Activated T-helper 2 cell treated with anti-CD3 and anti-CD28 coated beads, Interferon-gamma antibody, Interleukin-2, Interleukin-4, amounts not matched to agents 10 μg/mL and 5 μg/mL and 100 μg/mL, durations not matched to agents 14 hours and 24 hours and 36 hours (primary cell): ENCODE measurements at regions not wholly inside any gene's neighbourhood (a gene's known extent, or its start where the extent isn't known, plus 50 kb on each side); places are given as distances from the start of the nearest gene placed in this dataset.
"Not testable (repeated sequence)": the region's sequence is repeated elsewhere in the genome, so short reads cannot be mapped to it uniquely, and the experiment has no call there.

Experiments
- DNase-seq: peaks from one replicate; pipeline ENCODE4 v3.0.0; 2021; ENCODE audit warnings: low spot score
- H3K27ac Mint-ChIP-seq: one replicate; pipeline ENCODE4 v1.8.0; 2021; ENCODE audit warnings: mixed read lengths
- H3K27me3 Mint-ChIP-seq: one replicate; pipeline ENCODE4 v1.8.0; 2021; ENCODE audit warnings: low read depth, mixed read lengths
- H3K36me3 Mint-ChIP-seq: one replicate; pipeline ENCODE4 v1.8.0; 2021; ENCODE audit warnings: low read depth, mixed read lengths
- H3K4me1 Mint-ChIP-seq: one replicate; pipeline ENCODE4 v1.8.0; 2021; ENCODE audit warnings: low read depth, mixed read lengths
- H3K4me3 Mint-ChIP-seq: one replicate; pipeline ENCODE4 v1.8.0; 2021; ENCODE audit warnings: low read depth, mild to moderate bottlenecking, moderate library complexity, mixed read lengths
- H3K9me3 Mint-ChIP-seq: one replicate; pipeline ENCODE4 v1.8.0; 2021; ENCODE audit warnings: mixed read lengths
- intact Hi-C: fragments of 100-400 bp; cut with micrococcal nuclease; formaldehyde crosslinking; loops from one replicate; pipeline ENCODE4 v1.15.1; 2023

DNA sequence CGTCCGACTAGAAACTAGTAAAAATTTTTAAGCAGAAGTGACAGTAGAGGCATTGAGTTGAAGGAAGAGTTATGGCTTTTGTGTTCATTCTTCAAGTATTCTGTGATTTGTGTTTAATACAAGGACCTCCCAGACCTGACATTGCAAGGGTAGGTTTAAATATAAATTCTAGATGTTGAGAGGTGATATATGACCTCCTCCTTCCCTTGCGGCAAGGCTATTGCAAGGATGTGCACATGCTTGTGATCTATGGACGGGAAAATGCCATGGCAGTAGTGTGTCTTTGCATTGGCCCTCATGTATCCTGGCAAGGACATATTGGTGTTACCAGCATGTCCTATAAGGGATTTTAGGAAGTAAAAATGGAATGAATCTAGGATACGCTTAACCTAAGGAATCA lies 143.5 kb downstream of the NEDD1 start:
- intact Hi-C loops = no loop called here
- Mint-ChIP-seq H3K27ac (no peak overlapping the region), H3K27me3 (no peaks in the 10 kb centered on the region), H3K4me3 (no peak overlapping the region), H3K4me1 (no peaks in the 10 kb centered on the region), H3K36me3 (no peaks in the 10 kb centered on the region), H3K9me3 (no peaks in the 10 kb centered on the region)
- no peak for DNase-seq

DNA sequence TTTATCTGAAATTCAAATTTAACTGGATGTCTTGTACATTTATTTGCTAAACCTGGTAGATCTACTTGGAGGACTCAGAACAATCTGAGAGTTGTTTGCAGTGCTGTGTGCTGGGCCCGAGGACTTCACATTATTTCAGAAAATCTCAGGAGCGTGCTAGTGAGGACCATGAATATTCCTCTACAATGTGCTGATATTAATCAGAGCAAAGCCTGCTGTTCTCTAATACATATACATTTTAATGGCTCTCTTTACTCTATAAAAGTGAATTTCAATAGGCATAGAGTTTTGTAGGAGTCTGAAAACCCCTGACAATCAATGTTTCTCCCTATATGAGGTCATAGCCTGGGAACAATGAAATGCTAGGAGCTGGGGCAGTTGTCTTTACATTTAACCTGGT lies 144.3 kb downstream of the NEDD1 start:
- H3K27ac Mint-ChIP-seq = no peak overlapping the region
- no peaks in the 10 kb centered on the region for H3K27me3 Mint-ChIP-seq
- no peaks in the 10 kb centered on the region for H3K4me1 Mint-ChIP-seq
- no peak overlapping the region for H3K4me3 Mint-ChIP-seq
- intact Hi-C loops = no loop called here
- H3K9me3 Mint-ChIP-seq = no peaks in the 10 kb centered on the region
- no peaks in the 10 kb centered on the region for H3K36me3 Mint-ChIP-seq
- no peak for DNase-seq

DNA sequence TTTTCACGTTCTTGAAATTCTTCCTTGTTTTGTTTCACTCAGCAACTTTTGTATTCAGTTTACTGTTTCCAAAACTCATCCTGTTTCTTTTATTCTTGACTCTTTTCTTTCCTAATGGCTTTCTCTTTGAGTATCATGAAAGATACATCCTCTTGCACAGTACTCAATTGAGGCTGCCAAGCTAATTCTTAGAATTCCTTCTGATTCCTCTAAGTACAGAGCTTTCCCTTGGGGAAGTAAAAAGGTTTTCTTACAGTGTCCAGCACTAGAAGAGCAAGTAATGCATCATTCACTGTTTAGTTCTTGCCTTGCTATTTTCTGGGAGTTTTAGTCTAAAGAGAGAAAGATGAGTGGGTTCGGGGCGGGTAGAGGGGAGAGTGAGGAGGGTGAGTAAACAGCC lies 154.1 kb downstream of the NEDD1 start:
- no peak for DNase-seq
- H3K27me3 Mint-ChIP-seq = peaks cover 3% of the 10 kb centered on the region
- H3K27ac Mint-ChIP-seq = no peak overlapping the region
- H3K9me3 Mint-ChIP-seq = no peaks in the 10 kb centered on the region
- intact Hi-C loops = no loop called here
- H3K4me3 Mint-ChIP-seq = no peak overlapping the region
- no peaks in the 10 kb centered on the region for H3K4me1 Mint-ChIP-seq
- no peaks in the 10 kb centered on the region for H3K36me3 Mint-ChIP-seq

DNA sequence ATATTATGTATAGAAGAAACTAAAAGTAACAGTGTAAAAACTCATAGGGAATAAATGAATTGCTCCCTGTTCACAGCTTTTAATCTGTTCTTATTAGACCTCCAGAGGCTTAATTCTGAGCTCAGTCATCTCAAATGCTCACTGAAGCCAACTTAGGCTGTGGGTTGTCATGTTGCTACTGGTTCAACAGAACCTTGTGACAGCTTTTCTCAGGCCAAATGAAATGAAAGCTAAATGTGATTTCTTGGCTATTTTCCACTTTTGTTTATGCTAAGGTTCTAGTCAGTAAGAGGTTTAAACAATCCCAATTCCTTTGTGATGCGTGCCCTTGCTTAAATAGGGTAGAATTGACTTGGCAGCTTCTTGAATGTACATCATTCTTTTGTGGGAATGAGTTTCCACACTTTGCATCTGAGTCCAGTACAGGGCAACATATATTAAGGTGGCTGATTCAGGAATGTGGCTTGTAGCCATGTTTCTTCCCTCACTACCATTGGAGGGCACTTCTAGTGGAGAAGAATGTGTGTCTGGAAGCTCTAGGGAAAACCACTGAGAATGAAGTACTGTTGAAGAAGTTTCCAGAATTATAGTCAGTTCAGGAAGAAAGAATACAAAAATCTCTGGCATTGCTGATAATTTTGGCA lies 156.4 kb downstream of the NEDD1 start:
- H3K27me3 Mint-ChIP-seq = peaks cover 3% of the 10 kb centered on the region
- H3K9me3 Mint-ChIP-seq = no peaks in the 10 kb centered on the region
- no peak overlapping the region for H3K4me3 Mint-ChIP-seq
- no peak overlapping the region for H3K27ac Mint-ChIP-seq
- no peaks in the 10 kb centered on the region for H3K4me1 Mint-ChIP-seq
- H3K36me3 Mint-ChIP-seq = no peaks in the 10 kb centered on the region
- DNase-seq = no peak
- intact Hi-C loops = no loop called here

DNA sequence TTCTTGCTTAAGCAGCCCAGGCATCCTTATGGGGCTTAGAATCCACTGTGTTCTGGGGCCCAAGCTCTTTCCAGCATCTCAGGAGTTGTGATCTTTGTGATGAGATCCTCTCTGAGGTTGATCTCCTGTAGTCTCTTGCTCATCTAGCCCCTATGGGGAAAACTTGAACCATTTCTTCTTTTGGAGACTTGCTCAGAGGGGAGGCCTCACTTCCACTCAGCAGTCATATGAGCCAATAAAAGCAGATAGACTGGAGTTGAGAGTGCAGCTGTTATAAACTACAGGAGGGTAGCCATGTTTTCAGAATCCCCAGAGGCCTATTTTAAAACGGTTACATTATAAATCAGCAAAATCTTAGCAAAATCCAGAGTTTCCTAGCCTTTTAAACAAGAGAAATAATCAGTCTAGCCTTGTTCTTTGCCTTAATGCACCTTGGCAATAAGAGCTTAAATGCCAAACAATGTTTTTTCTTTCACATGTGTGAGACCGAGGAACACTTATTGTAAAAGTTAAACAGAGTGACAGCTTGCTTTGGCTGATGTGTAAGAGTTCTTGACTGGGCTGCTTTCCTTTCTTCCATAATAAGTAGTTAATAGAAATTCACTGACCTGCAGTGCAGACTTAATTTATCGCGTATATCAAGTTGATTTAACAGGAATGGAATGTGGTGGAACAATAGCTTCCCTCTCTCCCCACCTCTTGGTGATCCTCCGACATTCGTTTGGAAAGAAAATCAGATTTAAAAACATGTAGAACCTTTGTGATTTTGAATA lies 168.3 kb downstream of the NEDD1 start:
- H3K4me1 Mint-ChIP-seq = no peaks in the 10 kb centered on the region
- H3K9me3 Mint-ChIP-seq = no peaks in the 10 kb centered on the region
- no peaks in the 10 kb centered on the region for H3K36me3 Mint-ChIP-seq
- no peak for DNase-seq
- no peak overlapping the region for H3K4me3 Mint-ChIP-seq
- H3K27ac Mint-ChIP-seq = no peak overlapping the region
- intact Hi-C loops = no loop called here
- H3K27me3 Mint-ChIP-seq = no peaks in the 10 kb centered on the region

DNA sequence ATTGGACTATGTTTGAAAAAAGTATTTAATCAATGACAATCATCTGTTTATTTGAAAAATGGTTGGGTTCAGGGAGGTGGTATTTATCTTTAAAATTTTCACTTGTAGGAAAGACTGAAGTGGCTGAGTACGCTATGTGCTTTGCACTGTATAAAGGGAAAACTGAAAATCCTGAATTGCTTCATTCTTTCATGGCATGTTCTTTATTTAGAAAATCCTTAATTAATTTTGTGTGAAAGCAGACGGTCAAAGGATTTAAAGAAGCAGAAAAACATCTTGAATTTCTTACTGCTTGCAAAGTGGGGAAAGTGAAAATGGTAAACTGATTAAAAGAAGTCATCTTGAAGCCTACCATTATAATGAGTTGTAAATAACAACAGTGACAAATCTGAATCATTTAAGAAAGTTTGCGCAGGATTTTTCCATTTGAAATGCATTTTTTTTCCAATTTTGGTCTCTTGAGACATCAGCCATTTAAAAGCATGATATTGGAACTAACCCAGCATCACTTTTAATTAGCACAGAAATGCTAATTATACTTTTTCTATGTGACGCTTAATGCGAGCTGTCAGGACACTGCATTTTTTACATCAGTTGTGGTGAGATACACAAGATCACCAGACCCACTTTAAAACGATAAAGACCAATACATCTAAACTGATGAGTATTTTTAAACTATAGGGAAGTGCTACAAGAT lies 169.0 kb downstream of the NEDD1 start:
- H3K36me3 Mint-ChIP-seq = no peaks in the 10 kb centered on the region
- no peak overlapping the region for H3K4me3 Mint-ChIP-seq
- intact Hi-C loops = no loop called here
- no peak for DNase-seq
- H3K9me3 Mint-ChIP-seq = no peaks in the 10 kb centered on the region
- H3K27me3 Mint-ChIP-seq = no peaks in the 10 kb centered on the region
- no peaks in the 10 kb centered on the region for H3K4me1 Mint-ChIP-seq
- H3K27ac Mint-ChIP-seq = no peak overlapping the region

DNA sequence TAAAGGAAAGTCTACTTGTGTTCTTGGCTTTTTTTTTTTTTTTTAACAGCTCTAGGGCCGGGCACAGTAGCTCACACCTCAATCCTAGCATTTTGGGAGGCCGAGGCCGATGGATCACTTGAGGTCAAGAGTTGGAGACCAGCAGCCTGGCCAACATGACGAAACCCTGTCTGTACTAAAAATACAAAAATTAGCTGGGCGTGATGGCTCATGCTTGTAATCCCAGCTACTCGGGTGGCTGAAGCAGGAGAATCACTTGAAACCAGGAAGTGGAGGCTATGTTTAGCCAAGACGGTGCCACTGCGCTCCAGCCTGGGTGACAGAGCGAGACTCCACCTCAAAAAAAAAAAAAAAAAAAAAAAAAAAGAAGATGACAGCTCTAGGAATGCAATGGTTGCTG lies 169.9 kb downstream of the NEDD1 start:
- not testable (repeated sequence) for H3K9me3 Mint-ChIP-seq, H3K27me3 Mint-ChIP-seq, H3K27ac Mint-ChIP-seq

DNA sequence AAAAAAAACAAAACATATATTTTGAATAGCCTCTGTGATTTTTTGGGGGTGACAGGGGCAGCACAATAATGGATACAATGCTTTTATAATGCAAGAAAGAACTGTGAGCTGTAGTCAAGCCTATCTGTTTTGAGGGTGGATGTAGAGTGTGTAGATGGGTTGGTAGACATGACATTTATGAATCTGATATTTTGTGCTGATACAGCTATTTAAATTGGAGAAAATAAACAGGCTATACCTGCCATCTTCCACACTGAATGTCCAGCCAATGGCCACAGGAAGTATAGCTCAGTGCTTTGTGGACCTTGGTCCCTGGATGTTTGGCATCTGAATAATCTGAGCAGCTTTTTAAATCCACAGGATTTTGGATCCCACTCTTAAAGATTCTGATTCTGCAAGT lies 175.0 kb downstream of the NEDD1 start:
- DNase-seq = no peak
- Mint-ChIP-seq H3K27me3 (no peaks in the 10 kb centered on the region), H3K9me3 (no peaks in the 10 kb centered on the region), H3K27ac (no peak overlapping the region), H3K36me3 (no peaks in the 10 kb centered on the region), H3K4me1 (no peaks in the 10 kb centered on the region), H3K4me3 (no peak overlapping the region)
- intact Hi-C loops = no loop called here

More for the DNA sequence above, 169.9 kb downstream of the NEDD1 start:
- H3K4me3 Mint-ChIP-seq, intact Hi-C loops, H3K4me1 Mint-ChIP-seq, DNase-seq, H3K36me3 Mint-ChIP-seq: not testable (repeated sequence)

DNA sequence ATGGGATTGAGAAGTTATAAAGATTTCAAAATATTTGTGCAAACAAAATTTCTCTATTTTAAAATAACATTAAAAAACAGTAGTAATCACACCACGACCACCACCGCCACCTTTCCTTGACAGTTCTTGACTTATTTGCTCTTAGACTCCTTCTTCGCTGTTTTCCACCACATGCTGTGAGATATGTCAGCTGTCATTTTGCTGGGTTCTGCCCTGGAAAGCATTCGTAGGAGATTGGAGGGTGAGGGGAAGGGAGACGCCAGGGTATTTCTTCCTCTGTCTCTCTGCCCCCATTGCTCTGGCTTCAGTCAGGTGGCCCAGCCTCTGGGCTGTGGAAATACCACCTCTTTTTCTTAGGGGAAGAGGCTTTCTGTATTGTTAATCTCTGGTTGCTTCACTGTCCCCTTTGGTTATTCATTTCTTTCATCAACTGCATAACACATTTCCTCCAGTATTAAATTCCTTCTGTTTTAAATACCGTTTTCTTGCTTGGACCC lies 186.2 kb downstream of the NEDD1 start:
- Mint-ChIP-seq H3K9me3 (no peaks in the 10 kb centered on the region), H3K36me3 (no peaks in the 10 kb centered on the region), H3K4me3 (no peak overlapping the region), H3K27ac (no peak overlapping the region), H3K27me3 (no peaks in the 10 kb centered on the region), H3K4me1 (no peaks in the 10 kb centered on the region)
- no peak for DNase-seq
- intact Hi-C loops = no loop called here

DNA sequence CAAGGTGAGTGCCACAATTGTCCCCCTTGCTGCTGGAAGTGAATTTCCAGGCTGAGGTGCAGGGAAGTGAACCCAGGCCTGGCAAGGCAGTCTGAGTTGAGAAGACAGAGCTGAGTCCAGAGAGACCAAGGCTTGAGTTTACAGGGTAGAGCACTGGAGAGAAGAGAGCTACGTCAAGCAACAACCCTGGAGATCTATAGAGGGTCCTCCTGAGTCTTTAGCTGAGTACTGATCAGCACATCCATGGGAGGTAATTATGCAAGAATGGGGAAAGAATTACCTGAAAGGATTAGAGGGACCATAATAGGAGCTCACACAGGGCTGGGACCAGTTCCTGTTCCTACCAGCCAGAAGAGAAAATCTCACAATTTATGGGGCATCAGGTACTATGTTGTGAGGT lies 190.7 kb downstream of the NEDD1 start:
- Mint-ChIP-seq H3K36me3 (no peaks in the 10 kb centered on the region), H3K27ac (no peak overlapping the region), H3K4me3 (no peak overlapping the region), H3K9me3 (no peaks in the 10 kb centered on the region), H3K4me1 (no peaks in the 10 kb centered on the region), H3K27me3 (no peaks in the 10 kb centered on the region)
- no peak for DNase-seq
- intact Hi-C loops = no loop called here

DNA sequence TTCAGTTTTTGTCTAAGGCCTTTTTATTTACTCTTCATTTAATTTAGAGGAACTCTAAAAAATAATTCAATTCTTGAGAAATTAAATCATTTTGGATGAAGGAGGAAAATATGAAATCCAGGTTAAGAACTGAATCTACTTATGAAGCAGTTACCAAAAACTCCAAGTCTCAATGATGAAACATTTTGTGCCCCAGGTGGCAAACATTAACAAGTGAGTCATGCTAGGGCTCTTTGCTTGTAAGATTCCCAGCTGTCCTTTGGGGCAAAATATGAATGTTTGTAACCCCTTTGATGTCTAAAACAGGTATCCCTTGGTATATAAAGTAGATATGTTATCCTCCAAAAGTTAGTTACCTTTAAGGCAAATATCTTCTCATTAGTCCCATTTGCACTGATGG lies 202.4 kb downstream of the NEDD1 start:
- intact Hi-C loops = no loop called here

DNA sequence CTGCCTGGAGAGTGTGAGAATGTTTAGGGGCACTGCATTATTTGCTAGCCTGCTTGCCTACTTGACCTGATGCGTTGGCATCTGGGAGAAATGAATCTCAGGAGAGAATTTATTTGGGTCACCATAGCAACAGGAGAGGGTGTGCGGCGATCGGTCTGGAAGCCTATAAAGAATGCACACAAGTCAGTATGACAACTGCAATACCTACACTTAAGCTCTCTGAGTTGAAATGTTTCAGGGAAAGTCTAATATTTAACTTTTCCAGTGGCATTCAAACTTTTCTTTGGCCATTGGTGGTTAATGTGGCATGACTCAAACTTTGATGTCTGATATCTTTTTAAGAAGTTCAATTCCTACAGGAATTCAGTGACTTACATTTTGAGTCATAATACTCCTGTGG lies 205.1 kb downstream of the NEDD1 start:
- DNase-seq = no peak
- Mint-ChIP-seq H3K27me3 (no peaks in the 10 kb centered on the region), H3K4me3 (no peak overlapping the region), H3K4me1 (no peaks in the 10 kb centered on the region), H3K36me3 (no peaks in the 10 kb centered on the region), H3K9me3 (no peaks in the 10 kb centered on the region), H3K27ac (no peak overlapping the region)
- intact Hi-C loops = no loop called here

More for the DNA sequence above, 202.4 kb downstream of the NEDD1 start:
- H3K4me1 Mint-ChIP-seq = no peaks in the 10 kb centered on the region
- H3K27ac Mint-ChIP-seq = no peak overlapping the region
- H3K27me3 Mint-ChIP-seq = no peaks in the 10 kb centered on the region
- no peak for DNase-seq
- no peak overlapping the region for H3K4me3 Mint-ChIP-seq
- no peaks in the 10 kb centered on the region for H3K36me3 Mint-ChIP-seq
- H3K9me3 Mint-ChIP-seq = no peaks in the 10 kb centered on the region

DNA sequence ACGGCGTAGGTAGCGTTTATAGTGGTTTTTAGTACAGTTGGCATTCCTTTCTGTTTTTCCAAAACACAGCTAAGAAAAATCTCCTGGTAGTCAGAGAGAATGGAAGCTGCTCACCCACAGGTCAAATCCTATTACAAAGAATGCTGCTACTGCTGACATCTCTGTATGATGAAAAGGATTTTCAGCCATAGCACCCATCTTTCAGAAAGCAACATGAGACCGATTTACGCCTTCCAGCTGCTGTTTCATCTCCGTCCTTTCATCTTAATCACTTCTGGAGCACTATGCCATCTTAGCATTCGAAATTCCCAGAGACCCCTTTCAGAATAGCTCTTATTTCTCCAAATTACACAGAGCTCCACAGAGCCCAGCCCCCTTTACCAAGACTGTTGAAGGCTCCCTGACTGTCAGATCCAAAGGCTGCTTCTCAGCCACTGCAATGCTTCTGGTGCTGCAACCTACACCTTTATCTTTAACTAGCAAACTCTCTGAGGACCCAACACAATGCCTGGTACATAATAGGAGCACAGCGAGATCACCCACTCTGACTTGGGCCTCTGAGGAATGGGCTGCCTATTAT lies 211.8 kb downstream of the NEDD1 start:
- Mint-ChIP-seq H3K27ac (no peak overlapping the region), H3K4me1 (no peaks in the 10 kb centered on the region), H3K27me3 (no peaks in the 10 kb centered on the region), H3K36me3 (no peaks in the 10 kb centered on the region), H3K9me3 (no peaks in the 10 kb centered on the region), H3K4me3 (no peak overlapping the region)
- intact Hi-C loops = no loop called here
- no peak for DNase-seq
